ENCODE measurements at regions not wholly inside any gene's neighbourhood (a gene's known extent, or its start where the extent isn't known, plus 50 kb on each side); places are given as distances from the start of the nearest gene placed in this dataset.

DNA sequence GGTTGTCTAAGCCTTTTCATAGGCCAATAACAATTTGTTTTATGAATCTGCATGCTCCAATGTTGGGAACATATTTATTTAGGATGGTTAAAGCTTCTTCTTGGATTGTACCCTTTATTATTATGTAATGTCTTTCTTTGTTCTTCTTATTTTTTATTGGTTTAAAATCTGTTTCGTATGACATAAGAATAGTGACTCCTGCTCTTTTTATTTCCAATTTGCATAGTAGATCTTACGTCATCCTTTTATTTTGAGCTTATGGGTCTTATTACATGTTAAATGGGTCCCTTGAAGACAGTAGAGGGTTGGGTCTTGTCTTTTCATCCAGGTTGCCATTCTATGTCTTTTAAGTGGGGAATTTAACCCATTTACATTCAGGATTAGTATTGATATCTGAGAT lies 561.9 kb upstream of the GHITM start:
- no peak for DNase-seq (ENCODE audit: low read depth, low spot score)

DNA sequence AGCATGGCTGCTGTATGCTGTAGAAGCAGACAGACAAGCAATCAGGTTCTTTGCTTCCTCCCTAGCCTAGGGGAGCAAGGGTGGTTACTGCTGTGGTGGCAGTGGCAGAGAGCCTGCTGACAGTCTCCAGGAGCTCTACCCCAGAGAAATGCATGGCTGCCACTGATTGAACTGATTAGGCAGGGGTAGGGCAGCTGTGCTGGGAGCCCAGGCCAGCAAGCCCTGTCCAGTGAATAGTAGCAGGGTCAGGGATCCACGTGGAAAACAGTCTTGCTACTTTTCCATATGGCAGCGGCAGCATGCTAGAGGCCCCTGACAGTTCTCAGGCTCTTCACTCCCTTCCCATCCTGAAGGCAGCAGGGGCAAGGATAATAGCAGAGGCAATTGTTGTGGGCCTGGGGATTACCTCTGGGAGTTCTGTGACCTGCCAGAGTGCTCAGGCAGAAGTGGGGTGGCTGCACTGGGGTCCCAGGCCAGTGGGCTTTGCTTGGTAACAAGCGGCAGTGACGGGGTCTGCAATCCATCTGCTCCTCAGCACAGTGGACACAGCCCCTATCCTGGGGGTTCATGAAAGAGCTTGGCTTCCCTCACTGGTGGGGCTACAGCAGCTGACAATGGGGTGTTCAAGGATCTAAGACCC lies 558.8 kb upstream of the GHITM start:
- no peak for DNase-seq (ENCODE audit: low read depth, low spot score)

DNA sequence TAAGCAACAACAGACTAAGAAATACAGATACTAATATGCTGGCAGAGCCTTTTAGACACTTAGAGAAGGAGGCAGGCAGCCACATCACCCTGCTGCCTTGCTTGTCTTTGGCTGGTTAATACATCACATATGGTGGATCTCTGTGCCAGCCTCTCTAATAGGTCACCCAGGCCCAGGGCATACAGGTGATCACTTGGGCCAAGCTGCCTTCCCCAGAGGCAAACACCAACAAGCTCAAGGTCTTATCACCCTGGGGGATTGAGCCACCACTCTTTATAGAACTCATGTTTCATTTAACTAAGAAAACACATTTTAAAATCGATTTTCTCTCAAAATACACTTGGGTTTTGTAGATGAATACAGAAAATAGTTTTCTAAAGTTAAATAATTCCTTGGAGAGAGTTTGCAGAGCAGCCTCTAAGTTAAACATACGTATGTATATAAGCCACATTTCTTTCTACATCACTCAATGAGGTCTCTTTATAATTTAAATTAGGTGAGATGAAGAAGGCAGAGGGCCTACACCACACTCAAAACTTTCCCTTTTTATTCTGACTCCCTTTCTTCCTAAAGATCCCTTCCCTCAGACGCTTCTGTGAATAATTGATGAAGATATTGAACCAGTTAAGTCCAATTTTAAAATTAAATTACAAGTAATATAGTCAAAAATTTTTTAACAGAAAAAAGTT lies 556.8 kb upstream of the GHITM start:
- DNase-seq (ENCODE audit: low read depth, low spot score) = no peak

DNA sequence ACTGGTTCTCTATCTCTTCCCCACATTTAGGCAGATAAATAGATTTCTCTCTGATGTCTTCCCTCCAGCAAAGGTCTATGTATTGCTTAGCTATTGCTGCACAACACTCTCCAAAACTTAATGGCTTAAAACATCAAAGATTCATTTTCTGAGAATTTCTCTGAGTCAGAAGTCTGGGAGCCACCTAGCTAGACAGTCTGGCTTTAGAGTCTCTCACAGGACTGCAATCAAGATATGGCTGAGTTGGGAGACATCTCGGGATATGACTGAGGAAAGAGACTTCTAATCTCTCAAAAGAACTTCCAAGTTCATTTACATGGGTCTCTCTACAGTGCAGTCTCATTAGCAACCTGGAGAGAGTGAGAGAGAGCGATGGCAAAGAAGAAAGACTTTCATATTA lies 553.6 kb upstream of the GHITM start:
- DNase-seq (ENCODE audit: low read depth, low spot score) = no peak

- DNase-seq (ENCODE audit: low read depth, low spot score) = no peak
Measured at GRCh38 chr10:83592337-83592935, 546.9 kb upstream of the GHITM start.

GRCh38 chr10:83603708-83604107 lies 535.6 kb upstream of the GHITM start:
- DNase-seq (ENCODE audit: low read depth, low spot score) = no peak

DNA sequence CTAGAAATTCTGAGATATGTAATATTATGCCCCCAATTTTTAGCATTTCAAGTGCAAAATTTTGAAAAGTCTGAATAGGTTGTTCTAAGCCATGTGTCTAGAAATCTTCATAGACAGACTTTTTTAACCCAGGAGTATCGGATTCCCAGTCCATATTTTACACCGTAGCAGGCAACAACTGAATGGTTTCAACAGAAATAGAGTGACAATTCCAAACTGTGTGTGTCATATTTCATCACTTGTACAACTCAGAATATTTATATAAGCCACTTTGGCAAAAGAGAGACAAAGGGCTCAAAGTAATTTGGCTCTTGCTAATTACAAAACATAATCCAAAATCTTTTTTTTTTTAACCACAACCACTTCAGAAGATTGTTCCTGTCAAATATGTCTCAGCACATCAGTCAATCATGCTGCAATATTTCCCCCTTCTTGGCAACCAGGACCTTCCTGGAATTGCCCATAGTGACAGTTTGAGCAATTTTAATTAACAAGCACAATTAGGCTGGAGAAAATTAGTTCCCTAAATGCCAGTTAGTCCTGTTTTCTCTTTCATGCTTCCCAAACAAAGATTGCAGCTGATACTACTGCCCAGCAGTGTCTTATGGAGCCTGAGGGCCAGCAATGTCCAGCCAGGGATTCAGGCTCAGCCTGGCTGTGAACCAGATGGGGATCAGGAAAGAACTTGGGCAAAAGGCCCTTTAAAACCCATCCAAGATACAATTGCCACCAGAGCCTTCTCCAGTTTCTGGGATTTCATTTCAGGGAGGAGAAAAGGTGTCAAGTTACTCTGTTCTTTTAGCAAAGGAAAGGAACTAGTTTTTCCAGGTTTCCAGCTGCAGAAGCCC lies 533.3 kb upstream of the GHITM start:
- peak; percentile 23 for DNase-seq (ENCODE audit: low read depth, low spot score)

GRCh38 chr10:83607959-83608745 lies 531.2 kb upstream of the GHITM start:
- DNase-seq (ENCODE audit: low read depth, low spot score) = no peak

GRCh38 chr10:83612050-83612449 lies 527.3 kb upstream of the GHITM start:
- no peak for DNase-seq (ENCODE audit: low read depth, low spot score)

- no peak for DNase-seq (ENCODE audit: low read depth, low spot score)
Measured at GRCh38 chr10:83612746-83613145, 526.6 kb upstream of the GHITM start.

GRCh38 chr10:83617172-83617571 lies 522.1 kb upstream of the GHITM start:
- no peak for DNase-seq (ENCODE audit: low read depth, low spot score)

- DNase-seq (ENCODE audit: low read depth, low spot score) = no peak
Measured at GRCh38 chr10:83617692-83618545, 521.4 kb upstream of the GHITM start.

DNA sequence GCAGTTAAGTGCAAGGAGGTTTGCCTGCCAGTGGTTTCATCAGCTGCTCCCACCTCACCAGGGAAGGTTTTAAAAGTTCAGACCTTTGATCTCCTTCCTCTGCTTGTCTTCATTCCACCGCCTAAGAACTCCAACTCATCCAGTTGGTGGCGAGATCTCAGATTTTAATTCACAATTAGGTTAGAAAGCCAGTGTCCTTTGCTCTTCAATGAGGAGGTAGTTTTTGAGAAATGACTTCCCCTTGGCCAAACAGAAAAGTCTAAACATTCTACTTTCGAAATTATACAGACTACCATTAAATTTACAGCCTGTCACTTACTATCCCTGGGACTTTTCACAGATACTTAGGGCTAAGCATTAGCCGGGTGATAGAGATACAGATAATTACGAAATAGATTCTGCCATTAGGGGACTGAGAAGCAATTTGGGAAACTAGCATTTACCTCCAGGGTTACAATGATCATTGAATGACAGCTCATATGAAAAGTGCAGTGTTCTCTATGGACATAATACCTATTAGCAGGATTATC lies 513.4 kb upstream of the GHITM start:
- no peak for DNase-seq (ENCODE audit: low read depth, low spot score)

GRCh38 chr10:83632701-83633100 lies 506.6 kb upstream of the GHITM start:
- no peak for DNase-seq (ENCODE audit: low read depth, low spot score)

DNA sequence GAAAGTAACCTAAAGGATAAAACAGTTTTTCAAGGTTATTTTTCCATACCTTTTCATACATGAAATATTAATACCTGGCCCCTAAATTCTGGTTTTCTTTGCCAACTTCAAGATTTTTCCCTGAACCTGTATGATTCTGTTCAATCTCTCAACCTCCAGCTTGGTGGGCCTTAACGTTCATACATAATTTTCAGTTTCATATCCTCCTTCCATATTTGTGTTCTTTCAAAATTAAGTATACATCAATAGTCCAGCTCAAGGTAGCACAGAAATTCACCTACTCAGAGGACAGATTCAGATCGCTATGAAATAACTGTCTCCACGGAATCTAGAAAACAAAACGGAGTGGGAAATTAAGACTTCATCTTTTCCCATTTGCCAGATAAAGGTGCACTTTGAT lies 505.8 kb upstream of the GHITM start:
- no peak for DNase-seq (ENCODE audit: low read depth, low spot score)

GRCh38 chr10:83636826-83637225 lies 502.5 kb upstream of the GHITM start:
- DNase-seq (ENCODE audit: low read depth, low spot score) = no peak

DNA sequence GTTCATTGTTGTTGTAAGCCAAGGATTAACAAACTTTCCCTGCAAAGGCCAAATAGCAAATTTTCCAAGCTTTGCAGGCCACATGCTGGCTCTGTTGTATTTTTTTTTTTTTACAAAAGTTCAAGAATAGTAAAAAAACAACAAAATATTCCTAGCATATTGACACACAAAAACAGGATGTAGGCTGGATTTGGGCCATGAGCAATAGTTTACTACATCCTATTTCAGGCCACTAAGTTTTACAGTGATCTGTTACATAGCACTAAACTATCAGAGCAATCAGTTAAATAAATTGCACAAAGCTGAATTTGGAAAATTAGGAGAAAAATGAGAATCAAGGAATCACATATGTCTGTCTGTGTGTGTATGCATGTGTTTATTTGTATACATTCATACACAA lies 491.8 kb upstream of the GHITM start:
- no peak for DNase-seq (ENCODE audit: low read depth, low spot score)

- DNase-seq (ENCODE audit: low read depth, low spot score) = no peak
Measured at GRCh38 chr10:83648201-83648600, 491.1 kb upstream of the GHITM start.

GRCh38 chr10:83649471-83649870 lies 489.8 kb upstream of the GHITM start:
- no peak for DNase-seq (ENCODE audit: low read depth, low spot score)

DNA sequence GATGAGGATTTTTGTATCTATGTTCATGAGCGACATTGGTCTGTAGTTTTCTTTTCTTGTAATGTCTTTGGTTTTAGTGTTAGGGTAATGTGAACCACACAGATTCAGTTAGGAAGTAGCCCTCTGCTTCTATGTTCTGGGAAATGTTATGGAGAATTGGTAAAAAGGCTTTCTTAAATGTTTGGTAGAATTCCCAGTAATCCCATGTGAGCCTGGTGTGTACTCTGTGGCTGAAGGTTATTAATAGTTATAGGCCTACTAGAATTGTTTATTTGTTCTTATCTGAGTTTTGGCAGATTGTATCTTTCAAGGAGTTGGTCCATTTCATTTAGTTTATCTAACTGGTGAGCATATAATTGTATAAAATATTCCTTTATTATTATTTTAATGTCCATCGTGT lies 484.6 kb upstream of the GHITM start:
- no peak for DNase-seq (ENCODE audit: low read depth, low spot score)
